Cardiac septum (tissue), 1 donor: ENCODE measurements at regions not wholly inside any gene's neighbourhood (a gene's known extent, or its start where the extent isn't known, plus 50 kb on each side); places are given as distances from the start of the nearest gene placed in this dataset.

Source experiments
- DNase-seq: peaks from one replicate; pipeline ENCODE4 v3.0.0-alpha.2; 2020; ENCODE audit warnings: low spot score
- intact Hi-C: fragments of 100-400 bp; cut with DNase I; formaldehyde crosslinking; loops from one replicate; pipeline ENCODE4 v1.14.0; 2022
- donor health status: DM: no; HTN: no; CAD: no.

DNA sequence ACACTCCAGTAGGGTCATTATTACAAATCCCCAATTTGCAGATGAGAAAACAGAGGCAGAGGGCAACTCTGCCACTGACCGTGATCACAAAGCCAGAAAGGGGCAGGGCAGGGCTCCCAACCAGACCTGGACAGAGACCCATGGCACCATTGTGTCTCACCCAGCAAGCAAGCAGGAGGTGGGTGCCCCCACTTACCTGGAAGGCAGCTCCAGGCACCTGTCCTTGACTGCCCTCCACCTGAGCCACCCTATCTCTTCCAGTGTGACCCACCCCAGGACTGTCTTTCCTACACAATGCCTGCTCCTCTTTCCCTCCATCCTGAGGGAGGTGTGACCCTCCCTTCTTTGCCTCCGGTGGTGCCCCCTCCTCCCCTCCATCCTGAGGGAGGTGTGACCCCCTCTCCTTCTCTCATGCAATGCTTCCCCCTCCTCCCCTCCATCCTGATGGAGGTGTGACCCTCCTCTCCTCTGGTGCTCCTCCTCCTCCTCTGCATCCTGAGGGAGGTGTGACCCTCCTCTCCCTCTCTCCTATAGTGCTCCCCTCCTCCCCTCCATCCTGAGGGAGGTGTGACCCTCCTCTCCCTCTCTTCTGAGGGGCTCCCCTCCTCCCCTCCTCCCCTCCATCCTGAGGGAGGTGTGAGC, 198.0 kb downstream of the MED10 start:
- intact Hi-C loops, result no loop called here
- no peak for DNase-seq

DNA sequence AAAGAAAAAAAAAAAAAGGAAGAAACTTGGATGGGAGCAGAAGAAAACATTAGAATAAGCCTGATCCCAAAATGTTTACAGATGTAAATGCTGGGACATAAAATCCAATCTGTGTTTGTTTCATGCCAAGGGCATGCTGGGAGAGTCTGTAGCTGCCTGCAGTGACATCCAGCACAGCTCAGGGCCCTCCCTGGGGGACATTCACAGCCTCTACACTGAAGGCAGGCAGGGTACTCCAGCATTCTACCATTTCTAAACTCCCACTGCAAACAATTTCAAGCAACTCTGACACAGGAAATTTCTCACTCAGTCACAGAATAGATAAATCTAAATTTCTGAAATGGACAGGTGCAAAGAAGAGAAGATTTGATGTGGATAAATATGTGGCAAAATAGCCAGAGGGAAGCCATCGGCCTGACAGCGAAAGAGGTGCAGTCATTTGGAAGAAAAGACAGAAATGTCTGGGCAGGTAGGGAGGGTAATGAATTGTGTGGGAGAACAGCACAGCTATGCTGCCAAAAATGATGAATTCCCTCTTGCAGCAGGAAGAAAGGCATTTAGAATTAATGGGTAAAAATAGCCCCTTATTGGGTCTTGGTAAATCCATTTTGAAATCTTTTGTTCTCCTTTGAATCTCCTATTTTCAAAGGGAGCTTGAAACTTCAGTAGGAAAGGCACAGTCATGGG, 199.4 kb downstream of the MED10 start:
- DNase-seq, result no peak

DNA sequence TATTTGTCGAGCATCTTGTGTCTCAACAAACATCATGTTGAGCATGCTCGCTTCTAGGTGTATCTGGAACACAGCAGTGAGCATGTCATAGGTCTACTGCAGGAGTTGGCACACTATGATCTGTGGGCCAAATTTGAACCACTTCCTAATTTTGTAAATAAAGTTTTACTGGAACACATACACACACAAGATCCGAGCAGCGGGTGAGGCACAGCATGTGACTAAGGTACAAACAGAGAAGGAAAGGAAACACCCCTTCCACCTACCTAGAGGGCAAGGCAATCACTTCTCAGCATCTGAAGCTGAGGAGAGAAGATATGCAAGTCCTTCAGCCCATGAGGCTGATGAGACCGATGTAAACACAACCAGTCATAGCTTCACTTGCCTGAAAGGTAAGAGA, 200.4 kb downstream of the MED10 start:
- DNase-seq, result no peak
- intact Hi-C loops, result no loop called here

More for the DNA sequence above, 199.4 kb downstream of the MED10 start:
- intact Hi-C loops, result no loop called here

DNA sequence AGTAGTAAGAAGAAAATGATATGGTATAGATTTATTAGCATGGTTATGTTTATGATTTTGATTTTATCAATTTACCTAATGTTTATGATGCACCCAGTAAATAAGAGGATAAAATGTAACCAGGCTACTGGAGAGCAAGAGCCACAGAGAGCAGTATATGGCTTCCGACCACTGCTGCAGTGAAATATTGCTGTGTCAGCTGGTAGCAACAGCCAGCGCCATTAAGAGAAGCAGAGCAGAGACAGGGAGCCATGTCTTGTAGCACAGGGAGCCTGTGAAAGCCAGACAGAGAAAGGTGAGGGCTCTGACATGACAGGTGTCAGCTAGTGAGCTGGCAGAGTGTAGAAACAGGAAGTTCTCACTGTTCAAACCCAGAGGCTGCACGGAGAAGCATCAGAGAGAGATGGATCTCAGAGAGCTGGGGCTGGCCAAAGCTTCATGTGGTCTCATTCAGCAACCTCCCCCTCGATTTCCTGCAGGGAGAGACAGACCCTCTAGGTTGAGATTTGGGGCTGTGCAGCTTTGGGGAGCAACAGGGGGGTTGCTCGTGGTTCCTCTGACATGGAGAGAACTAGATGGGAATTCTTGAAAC, 202.1 kb downstream of the MED10 start:
- DNase-seq, result no peak
- intact Hi-C loops, result no loop called here

DNA sequence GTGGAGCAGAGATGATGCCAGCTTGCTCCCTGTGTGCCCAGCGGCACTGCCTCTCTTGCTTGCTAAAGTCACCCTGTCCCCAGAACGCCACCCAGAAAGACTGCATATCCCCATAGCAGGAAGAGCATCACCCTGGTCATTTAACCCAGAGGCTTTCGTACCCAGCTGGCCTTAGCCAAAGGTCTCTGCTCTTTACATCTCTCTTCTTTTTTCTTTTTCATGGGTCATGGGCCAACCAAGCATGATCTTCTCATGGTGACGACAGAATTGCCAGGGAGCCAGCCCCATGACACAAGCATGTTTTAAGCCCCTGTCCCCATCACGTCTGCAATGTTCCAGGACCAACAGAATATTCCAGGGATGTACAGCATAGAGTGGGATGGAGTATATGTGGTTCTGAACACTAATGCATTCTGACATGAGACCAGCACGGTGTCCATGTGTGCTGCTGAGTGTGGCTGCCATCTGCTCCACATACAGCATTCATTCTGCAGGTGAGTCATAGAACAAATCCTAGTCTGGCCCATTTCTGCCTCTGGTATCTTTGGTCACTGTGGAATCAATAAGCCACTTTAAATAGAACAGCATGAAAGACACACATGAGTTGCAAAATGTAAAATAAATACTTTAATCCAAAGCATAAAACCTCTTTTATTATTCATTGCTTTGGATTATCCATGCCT, 203.0 kb downstream of the MED10 start:
- intact Hi-C loops, result no loop called here
- DNase-seq, result no peak

DNA sequence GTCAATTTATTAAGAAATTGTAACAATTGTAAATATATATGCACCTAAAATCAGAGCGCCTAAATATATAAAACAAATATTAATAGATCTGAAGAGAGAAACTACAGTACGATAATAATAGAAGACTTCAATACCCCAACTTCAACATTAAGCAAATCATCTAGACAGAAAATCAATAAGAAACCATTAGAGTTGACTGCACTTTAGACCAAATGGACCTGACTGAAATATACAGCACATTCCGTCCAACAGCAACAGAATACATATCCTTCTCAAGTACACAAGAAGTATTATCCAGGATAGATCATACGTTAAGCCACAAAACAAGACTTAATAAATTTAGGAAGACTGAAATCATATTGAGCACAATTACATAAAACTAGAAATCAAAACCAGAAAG, 208.7 kb downstream of the MED10 start:
- no peak for DNase-seq
- intact Hi-C loops, result no loop called here

DNA sequence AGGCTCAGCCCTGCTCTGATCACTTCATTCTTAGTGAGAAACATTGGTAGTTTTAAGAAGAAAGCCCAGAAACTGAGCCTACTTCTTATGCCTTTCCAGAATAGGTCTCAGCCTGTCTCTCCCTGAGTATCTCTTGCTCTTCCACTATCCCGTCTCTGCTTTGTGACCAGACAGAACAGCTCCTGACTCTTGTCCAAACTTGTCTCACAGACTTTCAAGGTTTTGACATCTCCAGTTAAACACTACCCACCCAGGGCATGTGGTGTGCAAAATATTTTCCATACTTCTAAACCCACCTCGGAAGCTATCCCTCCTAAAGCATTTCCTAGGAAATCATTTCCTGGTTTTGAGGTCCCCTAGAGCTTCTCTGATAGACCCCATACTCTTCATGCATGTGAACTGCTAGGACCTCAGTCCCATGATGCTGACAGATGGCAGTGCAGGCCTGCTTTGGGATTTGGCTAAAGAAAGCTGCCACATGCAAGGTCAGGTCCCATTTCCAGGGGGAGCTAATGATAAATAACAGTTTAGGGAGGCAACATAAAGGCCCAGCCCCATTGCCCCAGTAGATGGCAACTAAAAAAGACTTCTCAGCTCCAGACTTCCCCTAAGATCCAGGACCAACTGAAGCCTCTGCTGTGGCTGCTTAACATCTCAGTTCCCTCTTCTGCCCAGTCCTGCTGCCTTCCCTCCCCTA, 211.5 kb downstream of the MED10 start:
- intact Hi-C loops, result no loop called here
- DNase-seq, result no peak

DNA sequence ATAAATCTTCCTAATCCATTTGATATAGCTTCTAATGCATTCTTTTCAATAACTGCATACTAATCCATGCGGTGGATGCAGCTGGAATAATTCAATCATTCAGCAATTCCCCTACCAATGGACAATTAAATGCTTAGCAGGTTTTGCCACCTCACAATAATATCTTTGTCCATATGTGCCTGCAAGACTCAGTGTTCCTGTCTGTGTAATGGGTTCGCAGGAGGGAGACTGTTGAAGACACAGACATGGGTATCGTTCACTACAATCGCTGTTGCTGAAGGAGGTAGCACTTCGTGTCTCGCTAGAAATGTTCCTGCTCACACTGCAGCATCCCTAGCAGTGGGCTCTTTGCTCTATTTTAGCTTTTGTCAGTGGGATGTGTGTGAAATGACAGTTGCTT, 214.4 kb downstream of the MED10 start:
- DNase-seq, result no peak
- intact Hi-C loops, result no loop called here

DNA sequence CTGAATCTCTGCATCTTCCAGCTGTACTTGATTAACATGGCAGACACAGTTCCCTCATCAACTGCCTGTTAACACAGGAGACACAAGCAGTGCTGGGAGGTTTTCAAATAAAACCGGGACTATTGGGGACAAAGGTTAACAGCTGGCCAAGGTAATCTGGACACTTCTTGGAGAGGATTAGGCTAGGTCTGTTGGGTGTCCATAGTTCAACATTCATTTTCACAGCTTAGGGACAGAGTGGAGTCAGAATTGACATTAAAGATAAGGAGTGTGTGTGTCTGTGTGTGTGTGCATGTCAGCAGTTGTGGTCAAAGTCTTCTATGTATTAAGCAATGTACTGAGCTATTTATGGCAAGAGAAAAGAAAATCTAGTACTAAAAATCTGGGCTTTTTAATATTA, 216.2 kb downstream of the MED10 start:
- intact Hi-C loops, result no loop called here
- DNase-seq, result no peak

DNA sequence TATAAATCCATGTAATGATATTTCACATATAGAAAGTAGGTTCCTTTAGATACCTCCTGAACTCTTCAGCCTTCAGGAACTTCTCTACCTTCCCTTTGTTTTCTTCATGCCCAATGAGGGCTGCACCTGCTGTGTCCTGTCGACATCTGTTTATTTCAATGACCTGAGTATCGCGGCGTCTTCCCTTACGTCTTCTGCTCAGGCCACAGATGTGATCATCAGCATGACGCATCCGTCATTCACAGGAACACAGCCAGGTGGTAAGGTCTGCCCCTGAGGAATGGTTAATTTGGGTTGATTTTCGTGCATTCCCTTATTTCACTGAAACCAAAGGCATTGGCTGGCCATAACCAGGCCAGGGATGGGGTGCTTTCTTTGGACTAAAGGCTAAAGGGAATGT, 217.1 kb downstream of the MED10 start:
- no peak for DNase-seq
- intact Hi-C loops, result no loop called here

DNA sequence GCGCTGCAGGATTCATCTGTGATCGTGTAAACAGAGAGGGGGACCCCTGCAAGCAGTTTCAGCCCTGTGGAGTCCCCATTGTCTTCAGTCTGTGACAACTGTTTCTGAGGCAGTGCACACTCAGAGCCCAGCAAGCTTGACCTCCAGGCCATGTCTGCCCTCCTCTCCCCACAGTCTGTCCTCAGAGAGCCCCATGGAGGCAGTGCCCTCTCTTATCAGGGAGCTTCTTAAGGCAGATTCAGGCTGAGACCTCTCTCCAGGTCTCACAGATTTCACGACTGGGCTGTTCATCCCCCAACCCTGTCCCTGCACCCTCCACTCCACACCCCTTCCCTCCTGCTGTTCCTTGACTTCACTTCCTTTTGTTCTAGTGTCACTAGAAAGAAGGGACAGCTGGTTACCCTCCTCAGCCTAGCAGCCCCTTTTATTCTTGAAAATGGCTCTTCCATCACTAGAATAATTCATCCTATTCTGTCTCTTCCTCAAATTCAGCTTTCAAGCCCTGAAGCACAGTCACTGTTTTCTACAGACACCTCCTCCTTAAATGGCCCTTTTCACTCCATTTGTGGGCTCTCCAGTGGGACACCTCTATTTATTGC, 218.4 kb downstream of the MED10 start:
- intact Hi-C loops, result no loop called here
- no peak for DNase-seq

DNA sequence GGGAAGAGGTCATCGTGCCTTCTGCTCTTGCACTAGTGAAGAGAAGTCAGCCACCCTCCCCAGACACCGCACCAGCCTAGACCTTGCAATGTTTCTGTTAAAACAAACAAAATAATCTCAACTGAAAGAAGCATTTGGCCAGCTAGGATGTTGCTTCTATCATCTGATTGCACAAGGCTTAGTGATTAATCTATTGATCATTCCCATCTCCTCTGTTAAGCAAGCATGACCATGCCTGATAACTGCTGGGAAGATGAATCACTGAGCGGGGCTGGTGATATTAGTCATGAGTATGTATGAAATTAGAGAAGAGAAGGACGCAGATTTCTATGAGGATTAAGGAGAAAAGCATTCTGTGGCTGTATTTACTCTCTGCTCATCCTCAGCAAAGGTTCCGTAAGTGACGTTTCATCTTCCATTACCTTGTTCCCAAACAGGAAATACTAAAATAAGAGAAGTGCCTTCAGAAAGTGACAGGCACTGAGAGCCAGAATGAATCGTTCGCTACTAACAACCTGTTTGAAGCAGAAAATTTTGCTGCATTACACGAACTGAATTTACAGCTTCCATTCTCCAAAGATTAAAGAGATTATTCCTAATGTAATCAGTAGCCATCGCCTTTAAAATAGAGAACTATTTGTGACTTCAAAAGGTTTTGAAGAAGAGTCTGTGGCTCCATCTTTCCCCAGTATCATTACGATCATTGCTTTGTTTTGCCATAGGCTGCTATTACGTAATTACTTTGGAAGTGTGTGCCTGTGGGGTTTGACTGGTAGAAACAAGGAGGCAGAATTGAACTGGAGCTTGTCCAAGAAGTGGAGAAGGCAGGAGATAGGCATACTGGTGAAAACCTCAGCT, 219.1 kb downstream of the MED10 start:
- intact Hi-C loops, result no loop called here
- DNase-seq, result no peak

DNA sequence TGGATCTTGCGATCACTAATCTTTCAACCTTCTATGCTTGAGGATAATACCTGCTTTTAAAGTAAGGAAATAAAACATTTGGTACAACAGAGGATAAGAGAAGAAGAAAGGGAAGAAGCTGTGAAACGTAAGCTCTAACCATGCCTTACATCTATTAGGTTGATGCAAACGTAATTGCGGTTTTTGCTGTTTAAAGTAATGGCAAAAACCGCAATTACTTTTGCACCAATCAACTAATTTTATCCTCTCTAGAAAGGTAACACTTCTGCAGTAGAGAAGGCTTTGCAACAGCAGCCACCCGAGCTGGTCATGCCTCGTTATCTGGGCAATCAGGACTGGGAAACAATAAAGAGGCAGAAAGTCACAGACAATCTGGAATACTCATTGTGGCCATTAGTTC, 224.1 kb downstream of the MED10 start:
- intact Hi-C loops, result no loop called here
- no peak for DNase-seq

DNA sequence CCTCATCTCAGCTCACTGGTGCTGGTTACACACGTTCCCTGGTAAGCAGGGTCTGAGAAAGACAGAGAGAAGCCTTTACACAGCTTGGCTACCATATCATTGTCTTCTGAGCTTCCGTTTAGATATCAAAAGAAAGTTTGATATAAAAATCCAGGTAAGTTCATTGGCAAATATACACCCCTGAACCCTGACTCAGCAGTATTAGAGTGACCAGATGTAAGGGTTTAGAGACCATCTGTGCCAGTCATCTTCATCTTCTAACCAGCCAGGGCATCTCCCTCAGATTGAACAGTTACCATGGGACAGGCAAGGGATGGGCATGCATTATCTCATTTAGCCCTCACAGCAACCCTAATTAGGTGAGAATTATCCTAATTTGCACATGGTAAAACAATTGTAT, 232.1 kb downstream of the MED10 start:
- intact Hi-C loops, result no loop called here
- no peak for DNase-seq

DNA sequence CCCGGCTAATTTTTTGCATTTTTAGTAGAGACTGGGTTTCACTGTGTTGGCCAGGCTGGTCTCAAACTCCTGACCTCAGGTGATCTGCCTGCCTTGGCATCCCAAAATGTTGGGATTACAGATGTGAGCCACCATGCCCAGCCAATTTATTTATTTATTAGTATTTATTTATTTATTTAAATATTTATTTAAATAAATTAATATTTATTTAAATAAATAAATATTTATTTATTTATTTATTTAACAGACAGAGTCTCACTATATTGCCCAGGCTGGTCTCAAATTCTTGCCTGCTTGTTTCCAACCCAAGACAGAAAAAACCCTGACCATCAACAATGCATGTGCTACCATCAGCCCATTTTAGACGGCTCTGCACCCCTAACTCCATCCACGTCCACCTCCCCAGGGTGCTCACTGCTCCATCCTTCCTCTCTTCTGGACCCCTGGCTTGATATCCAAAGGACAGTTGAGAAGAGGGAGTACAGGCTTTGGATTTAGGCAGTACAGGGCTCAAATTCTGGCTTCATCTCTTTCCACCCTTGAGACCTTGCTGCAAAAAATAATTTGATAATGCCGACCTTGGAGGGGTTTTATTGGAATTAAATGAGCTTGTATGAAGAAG, 232.6 kb downstream of the MED10 start:
- intact Hi-C loops, result no loop called here

DNA sequence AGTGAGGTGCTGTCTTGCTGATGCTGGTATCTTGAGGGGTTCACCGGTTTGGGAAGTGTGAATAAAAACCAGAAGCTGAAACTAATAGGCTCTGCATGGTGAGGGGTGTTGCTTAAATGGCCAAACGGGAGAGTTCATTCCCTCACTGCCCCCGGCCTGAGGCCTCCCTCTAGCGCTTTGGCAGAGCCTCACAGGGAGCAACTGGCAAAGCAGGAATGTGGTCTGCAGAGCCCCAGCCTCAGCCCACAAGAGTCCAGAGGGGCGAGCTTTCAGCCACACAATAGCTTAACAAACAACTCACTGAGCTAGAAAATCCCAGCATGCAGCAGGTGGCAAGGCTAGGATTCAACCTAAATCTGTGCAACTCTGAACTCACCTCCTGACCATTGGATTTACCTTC, 234.8 kb downstream of the MED10 start:
- intact Hi-C loops, result no loop called here
- DNase-seq, result no peak

More for the DNA sequence above, 232.6 kb downstream of the MED10 start:
- DNase-seq, result no peak

DNA sequence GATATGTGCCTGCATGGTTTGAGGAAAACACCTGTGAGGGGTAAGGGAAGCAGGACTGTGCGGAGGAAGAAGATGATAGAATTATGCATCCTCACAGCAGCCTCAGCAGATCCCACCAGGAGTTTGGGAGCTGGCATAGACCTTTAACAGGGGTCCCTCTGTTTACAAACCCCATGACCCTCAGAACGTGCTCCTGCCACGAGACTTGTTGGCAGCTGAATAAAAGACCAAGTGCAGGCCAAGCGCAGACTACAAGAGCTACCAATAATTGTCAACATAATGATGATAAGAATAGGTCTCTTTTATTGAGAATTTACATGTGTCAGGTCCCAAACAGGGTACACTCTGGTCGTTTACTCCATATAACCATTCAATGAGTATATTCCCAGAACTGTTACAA, 236.0 kb downstream of the MED10 start:
- intact Hi-C loops, result no loop called here
- no peak for DNase-seq

DNA sequence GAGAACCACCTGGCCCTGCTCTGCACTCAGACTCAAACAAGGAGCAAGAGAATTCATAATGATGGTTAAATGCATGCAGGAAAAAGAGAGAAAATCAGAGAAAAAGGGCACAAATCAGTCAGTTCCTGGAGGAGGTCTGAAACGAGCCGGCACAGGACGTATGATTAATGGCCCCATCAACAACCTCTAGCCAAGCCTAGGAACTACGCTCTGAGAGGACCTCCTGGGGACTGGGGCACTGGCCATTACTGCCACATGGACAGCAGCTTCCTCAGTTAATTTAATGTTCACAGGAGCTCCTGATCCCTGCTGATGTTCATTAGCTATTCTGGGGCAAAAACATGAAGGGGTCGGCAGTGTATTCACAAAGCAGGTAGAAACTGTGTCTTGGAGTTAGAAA, 238.1 kb downstream of the MED10 start:
- DNase-seq, result no peak
- intact Hi-C loops, result no loop called here
